Activated CD4-positive, CD25-positive, alpha-beta regulatory T cell treated with anti-CD3 and anti-CD28 coated beads, Interleukin-2, amount 50 U/mL, for 16 hours (primary cell): ENCODE measurements at regions not wholly inside any gene's neighbourhood (a gene's known extent, or its start where the extent isn't known, plus 50 kb on each side); places are given as distances from the start of the nearest gene placed in this dataset.

Experiments used
- DNase-seq: peaks from one replicate; pipeline ENCODE4 v3.0.0-alpha.2; 2020; ENCODE audit warnings: low read depth, low spot score

DNA sequence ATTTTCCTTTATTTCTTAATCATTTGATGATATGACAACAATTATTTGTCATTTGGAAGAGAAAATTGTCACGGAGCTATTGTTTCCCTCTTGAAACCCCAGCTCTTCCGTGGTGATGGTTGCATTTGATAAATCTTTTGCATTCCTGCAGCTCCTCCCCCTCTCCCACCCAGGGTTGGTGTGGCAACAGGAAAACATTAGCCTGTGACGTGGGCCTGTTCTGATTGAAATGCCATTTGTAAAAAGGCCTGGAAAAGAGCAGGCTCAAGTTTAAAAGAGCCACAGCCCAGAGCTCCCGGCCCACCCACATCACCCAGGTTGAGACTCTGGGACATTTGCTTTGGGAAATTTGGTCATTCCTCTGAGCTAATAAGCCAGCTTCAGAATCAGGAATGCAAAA is 282.5 kb downstream of the RPLP1 start:
- DNase-seq = no peak

DNA sequence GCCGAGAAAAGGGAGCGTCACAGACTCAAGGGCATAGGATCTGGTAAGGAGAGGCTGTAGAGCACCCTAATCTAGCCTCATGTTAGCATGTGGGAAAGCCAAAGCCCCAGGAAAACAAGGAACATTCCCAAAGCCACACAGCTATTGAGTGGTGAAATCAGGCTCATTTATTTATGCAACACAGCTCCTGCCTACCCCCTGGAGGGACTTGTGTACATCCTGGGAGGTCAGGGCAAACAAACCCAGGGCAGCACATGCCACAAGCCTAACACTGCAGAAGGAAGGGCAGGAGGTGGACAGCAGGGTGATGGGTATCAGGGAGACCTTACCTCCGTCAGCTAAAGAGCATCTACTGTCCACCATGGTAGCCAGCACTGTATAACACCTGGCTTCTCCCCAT is 283.5 kb downstream of the RPLP1 start:
- no peak for DNase-seq

DNA sequence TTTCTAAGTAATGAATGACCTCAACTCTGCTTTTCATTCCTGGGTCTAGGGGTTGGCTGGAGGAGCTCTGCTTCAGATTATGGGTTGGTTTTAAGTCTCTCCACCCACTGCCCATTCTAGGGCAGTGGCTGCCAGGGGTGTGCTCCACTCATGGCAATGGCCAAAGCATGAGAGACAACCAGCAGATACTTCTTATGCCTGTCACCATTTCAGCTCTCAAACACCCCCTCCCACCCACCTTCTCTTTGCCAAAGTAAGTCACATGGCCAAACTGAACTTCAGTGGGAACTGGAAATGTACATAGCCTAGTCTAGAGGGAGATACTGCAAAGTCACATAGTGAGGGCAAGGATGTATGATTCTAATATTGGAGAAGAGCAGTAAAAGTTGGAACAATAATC is 285.3 kb downstream of the RPLP1 start:
- DNase-seq = no peak

DNA sequence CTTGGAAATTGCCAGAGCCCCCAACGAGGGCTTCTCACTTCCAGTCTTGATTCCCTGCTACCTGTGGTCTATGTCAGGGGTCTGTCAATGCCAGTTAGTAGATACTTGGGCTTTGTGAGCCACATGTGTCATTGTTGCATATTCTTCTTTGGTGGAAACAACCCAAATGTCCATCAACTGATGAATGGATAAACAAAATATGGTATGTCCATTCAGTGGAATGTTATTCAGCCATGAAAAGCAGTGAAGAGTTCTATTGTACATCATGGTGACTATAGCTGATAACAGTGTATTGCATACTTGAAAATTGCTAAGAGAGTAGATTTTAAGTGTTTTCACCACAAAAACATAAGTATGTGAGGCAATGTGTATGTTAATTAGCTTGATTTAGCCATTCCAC is 288.1 kb downstream of the RPLP1 start:
- no peak for DNase-seq

DNA sequence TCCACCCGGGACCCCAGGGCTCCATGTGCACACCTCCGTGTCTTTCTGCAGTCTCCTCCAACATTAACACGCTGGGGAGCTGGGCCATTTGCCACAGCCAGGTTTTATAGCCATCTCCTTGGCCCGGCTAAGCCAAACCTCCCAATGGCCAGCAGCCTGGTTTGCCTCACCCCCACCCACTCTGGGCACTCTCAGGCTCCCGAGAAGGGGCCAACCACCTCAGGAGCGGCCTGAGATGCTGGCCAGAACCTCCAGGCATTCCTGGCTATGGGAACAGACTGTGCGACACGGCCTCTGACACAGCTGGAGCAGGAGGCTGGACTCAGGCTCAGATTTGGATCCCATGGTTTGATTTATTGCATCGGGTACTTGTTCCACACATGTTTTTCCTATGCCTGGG is 289.7 kb downstream of the RPLP1 start:
- no peak for DNase-seq

DNA sequence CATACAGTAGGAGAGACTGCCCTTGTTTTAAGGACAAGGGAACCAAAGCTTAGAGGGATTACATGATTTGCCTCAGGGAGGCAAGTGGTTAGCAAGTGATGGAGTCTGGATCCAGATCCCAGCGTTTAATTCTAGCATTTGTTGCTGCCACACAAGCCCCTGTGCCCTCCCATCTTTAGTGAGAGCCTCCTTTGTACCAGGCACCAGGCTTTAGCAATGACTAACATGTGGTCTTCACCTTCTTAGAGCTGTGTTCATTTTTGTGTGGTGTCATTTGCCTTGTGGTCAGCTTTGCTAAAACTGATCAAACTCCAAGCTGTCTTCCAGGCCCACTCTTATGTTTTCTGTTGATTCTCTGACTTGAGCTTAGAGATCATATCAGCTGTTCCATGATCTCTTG is 290.5 kb downstream of the RPLP1 start:
- DNase-seq = no peak

DNA sequence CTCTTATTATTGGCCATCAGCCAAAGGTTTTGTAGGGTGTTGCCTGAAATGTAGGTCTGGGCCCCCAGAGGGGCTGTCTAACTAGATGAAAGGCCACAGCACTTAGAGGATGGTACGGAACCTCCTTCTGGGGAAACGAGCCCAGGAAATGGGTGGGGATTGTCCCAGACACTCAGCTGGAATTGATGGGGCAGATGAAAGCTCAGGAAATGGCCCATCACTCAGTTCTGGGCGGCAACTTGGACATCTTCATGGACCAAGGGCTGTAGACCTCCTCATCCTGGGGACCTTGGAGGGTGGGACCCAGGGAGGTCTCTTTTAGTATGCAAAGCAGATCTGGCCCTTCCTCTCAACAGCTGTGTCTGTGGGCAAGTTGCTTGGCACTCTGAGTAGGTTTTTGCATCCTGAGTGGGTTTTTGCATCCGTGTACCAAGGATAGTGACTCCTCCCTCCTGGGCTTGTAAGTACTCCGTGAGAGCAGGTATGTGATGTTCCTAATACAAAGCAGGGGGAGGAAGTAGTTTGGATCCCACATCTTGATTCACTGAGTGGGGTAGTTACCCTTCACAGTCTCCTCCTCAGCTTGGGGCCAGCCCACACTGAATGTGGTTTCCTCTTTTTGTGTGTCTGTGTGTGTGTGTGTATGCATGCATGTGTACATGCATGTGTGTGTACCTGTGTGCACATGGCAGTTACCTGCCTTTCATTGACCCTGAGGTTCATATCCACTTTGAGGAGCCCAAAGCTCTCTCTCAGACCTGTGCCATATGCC is 292.0 kb downstream of the RPLP1 start:
- no peak for DNase-seq

DNA sequence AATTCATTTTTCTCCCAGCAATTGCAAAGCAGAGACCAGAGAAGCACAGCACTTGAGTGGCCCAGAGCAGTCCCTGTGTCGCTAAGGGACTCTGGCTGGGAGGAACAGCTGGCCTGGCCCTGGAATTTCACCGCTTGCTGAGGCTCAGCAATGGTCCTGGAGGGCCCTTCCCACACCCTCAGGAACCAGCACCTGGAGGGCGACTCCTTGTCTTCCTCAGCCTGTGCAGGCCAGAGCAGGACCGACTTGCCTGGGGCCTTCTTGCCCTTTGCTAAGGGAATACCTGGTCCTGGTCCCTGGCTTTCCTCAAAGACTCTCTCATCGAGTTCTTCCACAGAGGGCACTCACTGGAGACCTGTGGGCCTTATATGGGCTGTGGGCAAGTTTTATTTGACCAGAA is 294.6 kb downstream of the RPLP1 start:
- no peak for DNase-seq

DNA sequence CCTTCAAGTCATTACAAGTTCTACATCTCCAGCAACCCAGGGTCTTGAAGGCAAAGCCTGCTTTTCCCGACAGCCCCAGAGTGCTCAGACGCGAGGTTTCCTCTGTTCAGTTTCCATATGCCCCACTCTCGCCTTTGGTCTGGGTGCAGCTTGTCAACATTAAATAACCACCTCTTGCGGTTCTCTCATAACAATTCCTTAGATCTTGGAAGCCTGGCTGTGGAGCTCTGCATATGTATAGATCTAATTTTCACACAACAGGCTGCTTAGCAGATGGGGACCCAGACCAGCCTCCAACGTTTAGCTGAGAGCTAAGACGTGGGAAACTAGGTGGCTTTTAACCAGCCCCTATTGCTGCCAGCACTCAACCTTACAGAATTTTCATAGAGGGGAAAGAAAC is 295.5 kb downstream of the RPLP1 start:
- DNase-seq = no peak

DNA sequence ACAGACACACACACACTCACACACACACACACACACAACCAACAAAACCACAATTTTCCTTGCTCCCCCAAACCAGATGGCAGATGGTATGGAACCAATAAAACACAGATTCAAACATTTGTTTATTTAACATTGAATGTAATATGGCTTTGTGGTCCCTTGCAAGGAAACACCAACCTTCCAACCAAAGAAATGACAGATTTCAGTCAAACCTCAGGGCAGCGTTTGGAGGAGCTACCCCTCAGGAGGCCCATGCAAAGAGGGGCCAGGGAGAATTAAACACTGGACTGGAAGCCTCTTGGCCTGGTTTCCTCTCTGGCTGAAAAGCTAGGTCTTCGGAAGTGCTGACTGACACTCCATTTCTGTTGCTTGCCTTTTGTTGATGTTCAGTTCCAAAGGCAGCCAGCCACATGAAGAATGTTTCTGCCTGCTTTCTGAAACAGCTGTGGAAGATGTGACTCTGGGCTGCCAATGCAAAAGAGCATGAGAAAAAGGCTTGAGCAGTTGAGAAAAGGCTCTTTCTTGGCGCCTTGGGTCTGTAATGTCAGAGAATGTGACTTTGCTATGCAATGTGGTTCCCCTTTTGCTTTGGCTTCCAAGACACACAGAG is 296.1 kb downstream of the RPLP1 start:
- DNase-seq = no peak

DNA sequence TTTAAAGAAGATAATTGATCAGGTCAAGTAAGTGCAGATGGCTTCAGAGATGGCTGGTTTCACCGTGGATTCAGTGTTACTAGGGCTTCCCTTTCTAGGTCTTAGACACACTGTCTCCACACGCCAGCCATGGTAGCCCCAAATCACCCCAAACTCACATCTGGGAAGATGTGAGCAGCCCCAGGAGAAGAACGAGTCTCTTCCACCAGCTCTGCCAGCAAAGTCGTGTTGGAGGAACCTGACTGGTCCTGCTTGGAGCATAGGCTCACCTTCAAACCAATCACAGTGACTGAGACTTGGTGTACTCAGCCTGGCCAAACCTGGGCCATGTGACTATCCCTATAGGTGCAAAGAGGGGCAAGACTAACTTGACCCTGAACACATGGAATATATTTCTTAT is 296.7 kb downstream of the RPLP1 start:
- no peak for DNase-seq

DNA sequence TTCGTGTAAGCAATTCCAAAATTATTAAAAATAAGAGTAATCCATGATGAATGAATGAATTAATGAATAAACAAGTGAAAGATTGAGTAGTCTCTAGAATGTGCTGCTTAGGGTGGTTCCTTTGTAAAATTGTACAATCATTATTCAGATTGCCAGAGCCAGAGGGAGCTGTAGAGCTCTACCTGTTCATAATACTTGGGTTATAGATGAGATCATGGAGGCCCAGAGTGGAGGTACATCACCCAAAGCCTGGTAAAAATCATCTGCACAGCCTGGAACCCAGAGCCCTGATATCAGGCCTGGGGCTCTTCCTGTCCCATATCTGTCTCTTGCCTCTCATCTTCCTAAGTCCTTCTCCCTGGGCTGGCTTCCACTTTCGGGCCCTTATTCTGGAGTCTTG is 297.2 kb downstream of the RPLP1 start:
- no peak for DNase-seq

DNA sequence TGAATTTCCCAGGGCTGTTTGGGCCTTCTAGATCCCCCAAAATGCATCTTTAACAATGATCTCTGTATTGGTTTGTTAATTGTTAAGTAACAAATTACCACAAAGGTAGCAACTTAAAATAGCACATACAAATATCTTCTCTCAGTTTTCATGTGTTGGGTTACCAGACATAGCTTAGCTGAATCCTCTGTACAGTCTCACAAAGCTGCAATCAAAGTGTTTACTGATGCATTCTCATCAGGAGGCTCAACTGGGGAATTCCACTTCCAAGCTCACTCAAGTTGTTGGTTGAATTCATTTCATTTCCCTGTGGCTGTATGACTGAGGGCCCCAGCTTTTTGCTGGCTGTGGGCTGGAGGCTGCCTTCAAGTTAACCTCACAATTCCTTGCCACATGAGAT is 297.6 kb downstream of the RPLP1 start:
- DNase-seq = no peak

DNA sequence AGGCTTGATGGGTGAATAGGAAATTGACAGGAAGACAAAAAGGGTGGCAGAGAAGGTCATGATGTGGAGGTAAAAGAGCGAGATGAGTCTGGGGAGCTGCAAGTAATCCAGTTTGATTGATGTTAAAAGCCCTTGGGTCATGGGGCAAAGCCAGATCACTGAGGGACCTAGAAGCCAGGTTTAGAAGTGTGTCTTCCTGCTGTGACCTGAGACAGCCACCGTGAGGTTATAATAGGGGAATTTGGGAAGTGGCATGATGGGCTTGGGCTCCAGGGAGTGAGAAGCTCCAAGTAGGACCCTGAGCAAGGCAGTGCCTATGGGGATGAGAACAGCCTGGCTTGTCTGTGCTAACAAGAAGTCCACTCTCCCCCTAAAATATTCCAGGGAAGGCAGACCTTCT is 298.5 kb downstream of the RPLP1 start:
- no peak for DNase-seq

DNA sequence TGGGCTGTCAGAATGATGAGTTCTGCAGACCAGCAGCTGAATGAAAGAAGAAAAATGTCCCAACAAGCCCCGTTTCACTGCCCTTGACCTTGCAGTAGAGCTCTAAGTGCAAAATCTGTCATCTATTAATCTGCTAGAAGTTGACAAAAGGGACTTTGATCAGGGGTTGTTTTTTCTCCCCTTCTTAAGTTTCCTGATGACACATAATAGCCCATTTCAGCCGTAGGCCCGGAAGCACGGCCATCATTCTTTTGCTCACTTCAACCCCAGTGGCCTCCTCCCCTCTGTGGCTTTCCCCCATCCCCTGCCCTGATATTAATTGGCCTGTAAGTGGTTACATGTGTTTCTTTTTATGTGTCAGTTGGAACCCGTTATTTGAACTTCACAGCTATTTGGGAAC is 298.9 kb downstream of the RPLP1 start:
- DNase-seq = no peak

DNA sequence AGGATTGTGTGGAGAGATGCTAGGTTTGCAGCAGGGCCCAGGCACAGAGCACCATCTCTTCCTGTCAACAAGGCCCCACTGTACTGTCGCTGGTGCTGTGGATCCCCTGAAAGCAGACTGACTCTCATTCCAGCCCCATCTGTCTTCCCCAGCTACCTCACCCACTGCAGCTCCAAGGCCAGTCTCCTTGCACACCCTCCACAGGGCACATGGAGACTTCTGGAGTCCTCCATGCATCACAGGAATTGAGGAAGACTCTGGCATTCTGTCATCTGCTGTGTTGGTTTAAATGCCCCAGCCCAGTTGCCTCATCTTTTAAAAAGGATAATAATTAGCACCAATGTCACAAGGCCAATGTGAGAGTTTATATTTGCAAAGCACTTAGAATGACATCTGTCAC is 301.2 kb downstream of the RPLP1 start:
- DNase-seq = no peak

DNA sequence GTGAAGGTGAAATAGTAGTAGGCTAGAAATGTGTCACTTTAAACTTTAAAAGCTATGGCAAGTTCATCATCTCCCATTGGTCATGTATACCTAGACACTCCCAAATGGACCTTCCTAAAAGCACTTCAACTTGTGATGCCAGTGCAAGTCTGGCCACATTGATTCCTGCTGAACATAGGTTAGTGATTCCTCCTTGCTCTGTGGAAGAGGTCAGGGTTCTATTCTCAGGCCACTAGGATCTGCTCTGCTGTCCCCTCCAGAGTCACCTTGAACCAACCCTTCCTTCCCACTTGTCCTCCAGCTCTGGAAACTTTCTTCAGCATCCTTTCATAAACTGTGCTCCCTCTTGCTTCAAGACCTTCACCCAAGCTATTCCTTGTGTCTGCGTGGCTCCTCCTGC is 301.7 kb downstream of the RPLP1 start:
- no peak for DNase-seq

DNA sequence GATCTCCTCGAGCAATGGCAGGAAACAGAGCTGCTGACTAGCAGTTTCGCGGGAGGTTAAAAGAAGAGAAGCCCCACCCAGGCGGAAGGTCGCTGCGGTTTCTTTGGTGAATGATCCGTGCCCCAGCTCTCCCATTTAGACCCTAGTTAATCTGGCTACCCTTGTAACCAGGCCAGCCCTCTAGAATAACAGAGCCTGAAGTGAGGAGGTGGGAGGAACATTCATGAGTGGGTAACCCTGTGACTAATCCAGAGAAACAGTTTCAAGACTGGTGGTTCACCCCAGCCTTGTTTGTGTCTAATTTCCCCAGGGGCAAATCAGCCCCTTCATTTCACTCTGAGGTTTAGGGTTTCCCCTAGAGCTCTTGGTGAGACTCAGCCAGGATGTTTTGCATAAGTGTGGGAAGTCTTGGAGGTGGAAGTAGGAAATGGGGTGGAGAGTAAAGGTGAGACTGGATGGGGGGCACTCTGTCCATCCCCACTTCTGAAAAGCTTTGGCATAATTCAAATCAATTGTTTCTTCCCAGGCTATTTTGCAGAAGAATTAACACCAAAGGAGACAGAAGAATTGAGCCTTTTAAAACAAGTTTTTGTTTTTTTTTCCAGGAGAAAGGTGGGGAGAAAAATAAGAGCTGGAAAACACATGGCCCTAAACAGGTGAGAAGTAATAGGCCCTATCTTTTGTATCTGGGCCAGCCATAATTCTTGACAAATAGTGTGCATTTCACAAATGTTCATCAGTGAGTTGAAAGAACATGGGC is 303.1 kb downstream of the RPLP1 start:
- peak; percentile 48 for DNase-seq

DNA sequence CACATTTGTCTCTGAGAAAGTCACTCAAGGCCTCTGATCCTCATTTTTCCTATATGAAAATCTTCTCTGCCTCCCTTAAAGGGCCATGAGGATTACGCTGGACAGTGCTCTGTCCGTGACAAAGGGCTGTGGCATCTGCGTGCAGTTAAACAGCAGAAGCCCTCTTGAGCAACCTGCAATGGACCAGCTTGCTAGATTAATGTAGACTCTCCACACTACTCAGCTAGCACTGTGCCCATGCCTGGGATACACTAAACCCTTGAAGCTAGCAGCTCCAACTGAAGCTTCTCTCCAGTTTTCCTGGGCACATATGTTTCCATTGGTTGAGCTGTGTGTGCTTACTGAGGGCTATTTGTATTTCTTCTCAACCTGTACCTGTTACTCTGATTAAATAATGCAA is 303.8 kb downstream of the RPLP1 start:
- no peak for DNase-seq

DNA sequence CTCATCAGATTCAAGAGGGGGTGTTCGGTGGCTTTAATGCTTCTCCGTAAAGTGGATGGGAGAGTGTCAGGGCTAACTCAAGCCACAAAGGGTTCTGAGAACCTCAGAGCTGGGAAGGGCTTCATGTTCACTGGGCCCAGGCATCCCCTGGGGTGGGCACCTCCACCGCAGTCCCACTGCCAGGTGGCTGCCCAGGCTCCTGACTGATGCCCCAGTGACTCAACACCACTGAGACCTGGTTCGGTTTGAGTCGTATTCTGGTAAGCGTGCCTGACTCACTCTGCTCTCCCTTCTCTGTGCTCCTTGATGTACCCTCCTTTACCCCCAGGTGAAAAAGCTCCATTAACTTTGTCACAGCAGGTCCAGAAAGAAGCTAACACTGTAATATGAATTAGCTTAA is 304.6 kb downstream of the RPLP1 start:
- peak; percentile 49 for DNase-seq

DNA sequence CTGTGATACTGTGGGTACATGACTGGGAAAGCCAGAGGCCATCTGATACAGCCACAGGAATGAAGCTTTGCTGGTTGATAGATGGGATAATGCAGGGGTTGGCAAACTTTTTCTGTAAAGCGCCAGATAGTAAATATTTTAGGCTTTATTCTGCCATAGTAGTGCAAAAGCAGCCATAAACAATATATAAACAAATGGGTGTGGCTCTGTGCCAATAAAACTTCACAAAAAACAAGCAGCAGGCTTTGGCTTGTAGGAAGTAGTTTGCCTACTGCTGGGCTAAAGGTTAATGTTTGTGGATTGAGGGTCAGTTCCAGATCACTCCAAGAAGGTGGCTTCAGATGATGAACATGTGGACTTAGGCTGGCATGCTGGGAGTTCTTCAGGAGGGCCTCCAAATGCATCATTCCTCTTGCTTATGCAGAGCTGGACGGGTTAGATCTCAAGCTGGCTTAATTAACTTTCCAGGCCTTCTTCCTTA is 305.7 kb downstream of the RPLP1 start:
- DNase-seq = no peak

DNA sequence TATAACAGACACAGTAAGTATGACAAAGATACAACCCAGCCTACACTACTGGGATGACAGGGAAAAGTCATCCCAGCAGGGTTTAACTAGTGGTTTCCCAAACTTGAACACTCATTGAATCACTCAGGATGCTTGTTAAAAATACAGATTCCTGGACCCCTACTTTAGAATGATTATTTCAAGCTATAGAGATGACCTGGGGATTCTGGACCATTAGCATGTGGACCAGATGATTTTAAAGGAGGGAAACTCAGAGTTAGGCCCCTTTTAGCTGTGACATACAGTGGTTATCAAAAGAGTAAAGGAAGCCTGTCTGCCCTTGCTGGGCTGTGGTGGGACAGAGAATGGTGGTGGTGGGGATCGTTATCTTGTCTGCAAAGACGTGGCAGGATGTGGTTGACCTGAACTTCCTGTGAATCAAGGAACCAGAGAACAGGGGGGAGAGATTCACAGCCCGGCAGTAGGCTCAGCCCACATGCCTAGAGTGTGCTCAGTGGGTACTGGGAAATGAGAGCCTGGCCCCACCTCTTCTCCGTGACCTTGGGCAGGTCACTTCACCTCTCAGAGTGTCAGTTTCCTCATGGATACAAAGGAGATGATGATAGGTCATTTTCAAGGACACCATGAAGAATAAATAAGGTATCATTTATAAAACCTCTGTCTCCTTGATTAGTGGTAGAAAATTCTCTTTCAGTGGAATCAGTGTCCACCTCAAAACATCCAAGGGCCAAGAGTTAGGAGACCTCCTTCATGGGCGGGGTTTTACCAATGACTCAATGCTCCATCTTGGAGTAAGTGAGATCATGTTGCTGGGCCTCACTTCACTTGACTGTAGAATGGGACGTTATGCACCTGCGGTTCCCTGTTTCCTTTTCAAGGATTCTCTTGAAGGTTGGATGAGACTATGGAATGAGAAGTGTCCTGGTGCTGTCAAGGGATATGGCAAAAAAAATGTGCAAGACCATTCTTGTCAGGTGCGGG is 306.5 kb downstream of the RPLP1 start:
- peak; percentile 77 for DNase-seq
